Ishikawa (cell line): ENCODE measurements at regions not wholly inside any gene's neighbourhood (a gene's known extent, or its start where the extent isn't known, plus 50 kb on each side); places are given as distances from the start of the nearest gene placed in this dataset.

Experiments
- CEBPB ChIP-seq: IDR thresholded peaks from 2 replicates; pipeline ENCODE4 v1.6.1; 2012
- CREB1 ChIP-seq: IDR thresholded peaks from 2 replicates; pipeline ENCODE4 v1.6.1; 2012; ENCODE audit warnings: low read depth
- EGR1 ChIP-seq: IDR thresholded peaks from 2 replicates; pipeline ENCODE4 v1.6.1; 2012
- EP300 ChIP-seq: IDR thresholded peaks from 2 replicates; pipeline ENCODE4 v1.6.1; 2012; ENCODE audit warnings: borderline replicate concordance
- FOXM1 ChIP-seq: IDR thresholded peaks from 2 replicates; pipeline ENCODE4 v1.6.1; 2012; ENCODE audit warnings: low read depth, borderline replicate concordance
- NFIC ChIP-seq: IDR thresholded peaks from 2 replicates; pipeline ENCODE4 v1.6.1; 2012
- RAD21 ChIP-seq: IDR thresholded peaks from 2 replicates; pipeline ENCODE4 v1.6.1; 2012; ENCODE audit warnings: low read depth
- TAF1 ChIP-seq: IDR thresholded peaks from 2 replicates; pipeline ENCODE4 v1.6.1; 2012; ENCODE audit warnings: low read depth, mild to moderate bottlenecking
- TCF12 ChIP-seq: IDR thresholded peaks from 2 replicates; pipeline ENCODE4 v1.6.1; 2012; ENCODE audit warnings: low read depth
- TEAD4 ChIP-seq: IDR thresholded peaks from 2 replicates; pipeline ENCODE4 v1.6.1; 2012
- YY1 ChIP-seq: IDR thresholded peaks from 2 replicates; pipeline ENCODE4 v1.6.1; 2012; ENCODE audit warnings: low read depth
- ZBTB7A ChIP-seq: IDR thresholded peaks from 2 replicates; pipeline ENCODE4 v1.6.1; 2012; ENCODE audit warnings: low read depth
- TF ChIP-seq, protein P1 (sequence below): IDR thresholded peaks from 2 replicates; pipeline ENCODE4 v1.6.1; 2012
- TF ChIP-seq, protein P2 (sequence below): IDR thresholded peaks from 2 replicates; pipeline ENCODE4 v1.6.1; 2012; ENCODE audit warnings: low read depth, mild to moderate bottlenecking
- TF ChIP-seq, protein P3 (sequence below): IDR thresholded peaks from 2 replicates; pipeline ENCODE4 v1.6.1; 2012

DNA sequence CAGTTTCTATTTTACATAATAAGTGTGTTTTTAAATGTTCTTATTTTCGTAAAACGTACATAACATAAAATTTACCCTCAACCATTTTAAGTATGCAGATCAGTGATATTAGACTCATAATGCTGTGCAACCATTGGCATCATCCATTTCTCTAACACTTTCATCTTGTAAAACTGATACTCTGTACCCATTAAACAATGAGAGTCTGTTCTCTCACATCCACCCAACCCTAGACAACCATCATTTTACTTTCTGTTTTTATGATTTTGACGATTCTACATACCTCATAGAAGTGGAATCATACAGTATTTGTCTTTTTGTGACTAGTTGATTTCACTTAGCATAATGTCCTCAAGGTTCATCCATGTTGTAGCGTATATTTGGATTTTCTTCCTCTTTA is 140.4 kb downstream of the TINAG start:
- no peak for TF ChIP-seq EP300
- TF ChIP-seq TEAD4: no peak
- TF ChIP-seq RAD21: no peak
- TF ChIP-seq, protein P1, sequence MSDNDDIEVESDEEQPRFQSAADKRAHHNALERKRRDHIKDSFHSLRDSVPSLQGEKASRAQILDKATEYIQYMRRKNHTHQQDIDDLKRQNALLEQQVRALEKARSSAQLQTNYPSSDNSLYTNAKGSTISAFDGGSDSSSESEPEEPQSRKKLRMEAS: no peak
- no peak for TF ChIP-seq ZBTB7A
- no peak for TF ChIP-seq CREB1
- TF ChIP-seq, protein P2, sequence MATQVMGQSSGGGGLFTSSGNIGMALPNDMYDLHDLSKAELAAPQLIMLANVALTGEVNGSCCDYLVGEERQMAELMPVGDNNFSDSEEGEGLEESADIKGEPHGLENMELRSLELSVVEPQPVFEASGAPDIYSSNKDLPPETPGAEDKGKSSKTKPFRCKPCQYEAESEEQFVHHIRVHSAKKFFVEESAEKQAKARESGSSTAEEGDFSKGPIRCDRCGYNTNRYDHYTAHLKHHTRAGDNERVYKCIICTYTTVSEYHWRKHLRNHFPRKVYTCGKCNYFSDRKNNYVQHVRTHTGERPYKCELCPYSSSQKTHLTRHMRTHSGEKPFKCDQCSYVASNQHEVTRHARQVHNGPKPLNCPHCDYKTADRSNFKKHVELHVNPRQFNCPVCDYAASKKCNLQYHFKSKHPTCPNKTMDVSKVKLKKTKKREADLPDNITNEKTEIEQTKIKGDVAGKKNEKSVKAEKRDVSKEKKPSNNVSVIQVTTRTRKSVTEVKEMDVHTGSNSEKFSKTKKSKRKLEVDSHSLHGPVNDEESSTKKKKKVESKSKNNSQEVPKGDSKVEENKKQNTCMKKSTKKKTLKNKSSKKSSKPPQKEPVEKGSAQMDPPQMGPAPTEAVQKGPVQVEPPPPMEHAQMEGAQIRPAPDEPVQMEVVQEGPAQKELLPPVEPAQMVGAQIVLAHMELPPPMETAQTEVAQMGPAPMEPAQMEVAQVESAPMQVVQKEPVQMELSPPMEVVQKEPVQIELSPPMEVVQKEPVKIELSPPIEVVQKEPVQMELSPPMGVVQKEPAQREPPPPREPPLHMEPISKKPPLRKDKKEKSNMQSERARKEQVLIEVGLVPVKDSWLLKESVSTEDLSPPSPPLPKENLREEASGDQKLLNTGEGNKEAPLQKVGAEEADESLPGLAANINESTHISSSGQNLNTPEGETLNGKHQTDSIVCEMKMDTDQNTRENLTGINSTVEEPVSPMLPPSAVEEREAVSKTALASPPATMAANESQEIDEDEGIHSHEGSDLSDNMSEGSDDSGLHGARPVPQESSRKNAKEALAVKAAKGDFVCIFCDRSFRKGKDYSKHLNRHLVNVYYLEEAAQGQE: no peak
- TF ChIP-seq TAF1: no peak
- no peak for TF ChIP-seq TCF12
- no peak for TF ChIP-seq CEBPB
- TF ChIP-seq, protein P3, sequence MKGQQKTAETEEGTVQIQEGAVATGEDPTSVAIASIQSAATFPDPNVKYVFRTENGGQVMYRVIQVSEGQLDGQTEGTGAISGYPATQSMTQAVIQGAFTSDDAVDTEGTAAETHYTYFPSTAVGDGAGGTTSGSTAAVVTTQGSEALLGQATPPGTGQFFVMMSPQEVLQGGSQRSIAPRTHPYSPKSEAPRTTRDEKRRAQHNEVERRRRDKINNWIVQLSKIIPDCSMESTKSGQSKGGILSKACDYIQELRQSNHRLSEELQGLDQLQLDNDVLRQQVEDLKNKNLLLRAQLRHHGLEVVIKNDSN: no peak

DNA sequence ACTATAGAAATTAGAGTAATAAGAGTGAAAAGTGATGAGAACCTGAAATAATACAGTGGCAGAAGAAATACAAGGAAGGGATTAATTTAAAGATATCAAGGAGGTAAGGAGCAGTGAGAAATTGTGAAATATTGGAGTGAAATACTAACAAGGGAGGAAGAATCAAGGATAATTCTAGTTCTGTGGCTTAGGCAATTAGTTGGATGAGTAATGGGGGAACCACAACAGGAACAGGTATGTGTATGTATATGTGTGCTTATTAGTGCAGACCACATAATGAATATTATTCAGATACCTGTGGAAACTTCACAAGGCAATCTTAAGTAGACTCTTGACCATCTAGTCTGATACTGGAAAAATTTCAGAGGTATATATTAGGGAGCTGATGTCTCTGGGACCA is 143.3 kb downstream of the TINAG start:
- TF ChIP-seq TAF1 (no peak), NFIC (no peak), TCF12 (no peak), YY1 (no peak), TEAD4 (no peak), FOXM1 (no peak), CREB1 (no peak), ZBTB7A (no peak), CEBPB (no peak)
- TF ChIP-seq, protein P2: no peak

DNA sequence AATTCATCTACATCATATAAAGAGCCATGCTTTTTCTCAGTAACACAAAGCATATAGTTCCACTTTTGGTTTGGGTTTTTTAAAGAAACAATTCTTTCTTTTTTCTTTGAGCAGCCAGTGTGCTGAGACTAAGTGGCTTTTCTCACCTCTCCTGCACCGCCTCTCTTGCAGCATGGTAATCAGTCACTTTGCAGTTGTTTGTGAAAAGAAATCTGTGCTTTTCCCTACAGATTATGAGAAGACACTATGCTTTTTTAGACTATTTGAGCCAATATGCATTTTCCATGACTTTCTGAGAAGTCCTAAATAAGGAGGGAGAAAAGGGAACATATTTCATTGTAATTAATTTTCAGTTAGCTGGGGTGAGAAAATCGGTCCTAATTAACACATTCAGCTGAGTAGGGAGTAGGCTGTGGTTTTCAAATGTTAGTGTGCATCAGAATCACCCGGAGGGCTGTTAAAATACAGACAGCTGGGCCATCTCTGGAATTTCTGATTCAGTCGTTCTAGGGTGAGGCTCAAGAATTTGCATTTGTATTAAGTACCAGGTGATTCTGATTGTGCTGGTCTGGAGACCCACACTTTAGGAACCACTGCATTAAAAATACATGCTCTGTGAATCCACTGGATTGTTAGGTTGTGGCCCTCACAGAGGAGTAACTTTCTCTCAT is 155.2 kb downstream of the TINAG start:
- no peak for TF ChIP-seq ZBTB7A
- TF ChIP-seq RAD21: no peak
- no peak for TF ChIP-seq TEAD4
- no peak for TF ChIP-seq EP300
- no peak for TF ChIP-seq CEBPB
- TF ChIP-seq, protein P3: no peak
- no peak for TF ChIP-seq YY1
- TF ChIP-seq TCF12: no peak
- no peak for TF ChIP-seq FOXM1
- TF ChIP-seq, protein P1: no peak
- no peak for TF ChIP-seq EGR1
- TF ChIP-seq NFIC: no peak
- no peak for TF ChIP-seq CREB1
- no peak for TF ChIP-seq TAF1
- TF ChIP-seq, protein P2: no peak

DNA sequence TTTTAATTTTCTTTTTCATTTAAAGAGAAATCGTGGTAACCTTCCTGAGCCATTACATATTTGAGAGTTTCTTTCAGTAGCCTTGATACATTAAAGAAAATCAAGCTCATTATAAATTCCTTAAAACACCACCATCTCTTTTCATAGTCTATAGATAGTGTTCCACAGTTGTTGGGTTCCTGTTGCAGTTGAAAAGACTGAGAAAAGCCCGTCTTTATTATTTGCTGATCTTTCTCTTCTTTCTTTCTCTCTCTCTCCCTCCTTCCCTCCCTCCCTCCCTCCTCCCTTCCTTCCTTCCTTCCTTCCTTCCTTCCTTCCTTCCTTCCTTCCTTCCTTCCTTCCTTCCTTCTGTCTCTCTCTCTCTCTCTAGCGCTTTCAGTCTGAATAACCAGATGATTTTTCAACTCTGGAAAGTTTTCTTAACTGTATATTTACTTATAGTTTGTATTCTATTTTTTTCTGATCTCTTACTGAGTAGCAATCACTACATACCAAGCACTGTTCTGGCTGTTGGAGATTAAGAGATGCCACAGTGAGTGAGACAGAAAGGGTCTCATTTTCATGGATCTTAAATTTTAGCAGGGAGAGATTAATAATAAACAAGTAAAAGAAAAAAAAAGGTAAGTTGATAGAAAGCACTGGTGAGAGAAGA is 157.5 kb downstream of the TINAG start:
- TF ChIP-seq CREB1: no peak
- TF ChIP-seq, protein P1: no peak
- TF ChIP-seq YY1: no peak
- no peak for TF ChIP-seq ZBTB7A
- TF ChIP-seq, protein P3: no peak
- TF ChIP-seq TEAD4: no peak
- TF ChIP-seq RAD21: no peak
- no peak for TF ChIP-seq FOXM1
- no peak for TF ChIP-seq EGR1
- no peak for TF ChIP-seq CEBPB
- TF ChIP-seq, protein P2: no peak
- TF ChIP-seq EP300: no peak
- no peak for TF ChIP-seq TAF1
- no peak for TF ChIP-seq TCF12
- no peak for TF ChIP-seq NFIC
